Erythroblast (primary cell): ENCODE measurements at regions not wholly inside any gene's neighbourhood (a gene's known extent, or its start where the extent isn't known, plus 50 kb on each side); places are given as distances from the start of the nearest gene placed in this dataset.

Experiments
- GATA1 ChIP-seq: IDR thresholded peaks from 2 replicates; pipeline ENCODE4 v1.6.1; 2011; ENCODE audit warnings: low read depth, mild to moderate bottlenecking, control low read depth, low read length, moderate library complexity
- POLR2A ChIP-seq: IDR thresholded peaks from 2 replicates; pipeline ENCODE4 v1.6.1; 2011; ENCODE audit warnings: mild to moderate bottlenecking, low read length

DNA sequence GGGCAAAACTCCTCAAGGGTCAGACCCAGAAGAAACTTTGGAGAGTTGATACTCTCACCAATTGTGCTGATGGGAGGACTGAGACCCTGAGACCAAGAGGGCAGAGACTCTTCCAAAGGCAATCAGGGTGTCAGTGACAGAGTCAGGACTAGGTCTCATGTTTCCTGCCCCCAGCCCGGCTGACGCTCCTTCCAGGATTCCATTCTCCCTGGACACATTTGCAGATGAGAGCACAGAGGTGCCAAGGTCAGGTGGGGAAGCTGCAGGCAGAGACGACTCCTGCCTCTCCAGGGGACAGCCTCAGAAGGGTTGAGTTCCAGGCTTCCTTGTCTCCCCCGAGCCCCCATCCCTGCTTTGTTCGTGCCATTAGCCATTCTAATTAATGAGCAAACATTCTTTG, 174.1 kb downstream of the WSCD1 start:
- TF ChIP-seq POLR2A, result no peak
- no peak for TF ChIP-seq GATA1
